Parathyroid adenoma (tissue), 2 donors: ENCODE measurements at regions not wholly inside any gene's neighbourhood (a gene's known extent, or its start where the extent isn't known, plus 50 kb on each side); places are given as distances from the start of the nearest gene placed in this dataset.

Source experiments
- H2AFZ ChIP-seq: fragments of 300-600 bp; sonication (generic); one replicate; pipeline ENCODE4 v1.7.0; 2017; ENCODE audit warnings: antibody characterized with exemption, mild to moderate bottlenecking
- H3K27ac ChIP-seq: fragments of 300-600 bp; sonication (generic); one replicate; pipeline ENCODE4 v1.7.0; 2017
- H3K27me3 ChIP-seq: fragments of 300-600 bp; sonication (generic); one replicate; pipeline ENCODE4 v1.7.0; 2017; ENCODE audit warnings: low read length; ENCODE audit not compliant: control insufficient read depth, insufficient read depth
- H3K36me3 ChIP-seq: fragments of 300-600 bp; sonication (generic); one replicate; pipeline ENCODE4 v1.7.0; 2017; ENCODE audit warnings: low read length; ENCODE audit not compliant: control insufficient read depth, insufficient read depth
- H3K4me1 ChIP-seq: fragments of 300-600 bp; sonication (generic); one replicate; pipeline ENCODE4 v1.7.0; 2017; ENCODE audit warnings: control low read depth
- H3K4me2 ChIP-seq: fragments of 300-600 bp; sonication (generic); one replicate; pipeline ENCODE4 v1.7.0; 2017; ENCODE audit warnings: low read length
- H3K4me3 ChIP-seq: fragments of 300-600 bp; sonication (generic); one replicate; pipeline ENCODE4 v1.7.0; 2017; ENCODE audit warnings: low read depth, low read length
- H3K79me2 ChIP-seq: fragments of 300-600 bp; sonication (generic); one replicate; pipeline ENCODE4 v1.7.0; 2017; ENCODE audit warnings: control low read depth
- H3K9ac ChIP-seq: fragments of 300-600 bp; sonication (generic); one replicate; pipeline ENCODE4 v1.7.0; 2017; ENCODE audit warnings: mild to moderate bottlenecking
- H3K9me3 ChIP-seq: fragments of 300-600 bp; sonication (generic); one replicate; pipeline ENCODE4 v1.7.0; 2017; ENCODE audit warnings: low read length; ENCODE audit not compliant: control insufficient read depth
- CTCF ChIP-seq: fragments of 300-600 bp; sonication (generic); IDR thresholded peaks from one replicate; pipeline ENCODE4 v1.7.0; 2017; ENCODE audit warnings: antibody characterized with exemption, mild to moderate bottlenecking
- donor health status: primary hyperparathyroidism.

DNA sequence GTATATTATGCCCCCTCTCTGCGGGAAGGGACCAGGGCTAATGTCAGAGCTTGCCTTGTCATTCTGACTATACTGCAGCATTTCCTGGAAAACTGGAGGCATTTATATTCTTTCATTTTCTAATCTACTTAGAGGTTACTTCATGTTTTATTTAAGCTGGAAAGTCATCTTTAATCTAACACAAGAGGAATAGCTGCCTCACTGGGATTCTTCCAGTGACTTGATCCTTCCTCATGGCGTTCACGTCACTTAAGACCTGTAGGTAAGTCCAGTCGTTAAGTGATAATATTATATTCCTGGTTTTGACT, 727.6 kb upstream of the DDX18 start:
- Histone ChIP-seq H3K4me2 (no peak overlapping the region), H3K27me3 (no peaks in the 10 kb centered on the region), H3K36me3 (no peaks in the 10 kb centered on the region), H3K79me2 (no peaks in the 10 kb centered on the region), H3K9me3 (peaks cover 4% of the 10 kb centered on the region), H3K4me3 (no peak overlapping the region), H3K9ac (no peak overlapping the region), H3K27ac (no peak overlapping the region), H2AFZ (no peak overlapping the region), H3K4me1 (no peaks in the 10 kb centered on the region)
- no peak for TF ChIP-seq CTCF

GRCh38 chr2:117087535-117088291, 726.8 kb upstream of the DDX18 start:
- no peak overlapping the region for H2AFZ ChIP-seq

GRCh38 chr2:117091041-117091837, 723.3 kb upstream of the DDX18 start:
- peaks cover 4% of the 10 kb centered on the region for H3K9me3 ChIP-seq
- no peaks in the 10 kb centered on the region for H3K36me3 ChIP-seq
- no peak for TF ChIP-seq CTCF
- no peak overlapping the region for H3K27ac ChIP-seq
- H3K4me2 ChIP-seq: no peak overlapping the region
- H3K79me2 ChIP-seq: no peaks in the 10 kb centered on the region
- no peak overlapping the region for H3K4me3 ChIP-seq
- no peaks in the 10 kb centered on the region for H3K27me3 ChIP-seq
- H3K4me1 ChIP-seq: no peaks in the 10 kb centered on the region
- H3K9ac ChIP-seq: no peak overlapping the region
- H2AFZ ChIP-seq: no peak overlapping the region

More at GRCh38 chr2:117087535-117088291, 726.8 kb upstream of the DDX18 start:
- no peaks in the 10 kb centered on the region for H3K27me3 ChIP-seq
- H3K36me3 ChIP-seq: no peaks in the 10 kb centered on the region
- H3K9me3 ChIP-seq: peaks cover 4% of the 10 kb centered on the region
- H3K79me2 ChIP-seq: no peaks in the 10 kb centered on the region
- no peak for TF ChIP-seq CTCF
- no peaks in the 10 kb centered on the region for H3K4me1 ChIP-seq
- no peak overlapping the region for H3K4me3 ChIP-seq
- no peak overlapping the region for H3K27ac ChIP-seq
- no peak overlapping the region for H3K4me2 ChIP-seq
- H3K9ac ChIP-seq: no peak overlapping the region

- Histone ChIP-seq H3K9me3 (no peaks in the 10 kb centered on the region), H3K79me2 (no peaks in the 10 kb centered on the region), H3K4me3 (no peak overlapping the region), H3K36me3 (no peaks in the 10 kb centered on the region), H2AFZ (no peak overlapping the region), H3K27me3 (no peaks in the 10 kb centered on the region), H3K9ac (no peak overlapping the region), H3K27ac (no peak overlapping the region), H3K4me1 (no peaks in the 10 kb centered on the region), H3K4me2 (no peak overlapping the region)
- TF ChIP-seq CTCF: no peak
Observed at GRCh38 chr2:117101613-117102012, 712.9 kb upstream of the DDX18 start.
